ENCODE measurements at regions not wholly inside any gene's neighbourhood (a gene's known extent, or its start where the extent isn't known, plus 50 kb on each side); places are given as distances from the start of the nearest gene placed in this dataset.

DNA sequence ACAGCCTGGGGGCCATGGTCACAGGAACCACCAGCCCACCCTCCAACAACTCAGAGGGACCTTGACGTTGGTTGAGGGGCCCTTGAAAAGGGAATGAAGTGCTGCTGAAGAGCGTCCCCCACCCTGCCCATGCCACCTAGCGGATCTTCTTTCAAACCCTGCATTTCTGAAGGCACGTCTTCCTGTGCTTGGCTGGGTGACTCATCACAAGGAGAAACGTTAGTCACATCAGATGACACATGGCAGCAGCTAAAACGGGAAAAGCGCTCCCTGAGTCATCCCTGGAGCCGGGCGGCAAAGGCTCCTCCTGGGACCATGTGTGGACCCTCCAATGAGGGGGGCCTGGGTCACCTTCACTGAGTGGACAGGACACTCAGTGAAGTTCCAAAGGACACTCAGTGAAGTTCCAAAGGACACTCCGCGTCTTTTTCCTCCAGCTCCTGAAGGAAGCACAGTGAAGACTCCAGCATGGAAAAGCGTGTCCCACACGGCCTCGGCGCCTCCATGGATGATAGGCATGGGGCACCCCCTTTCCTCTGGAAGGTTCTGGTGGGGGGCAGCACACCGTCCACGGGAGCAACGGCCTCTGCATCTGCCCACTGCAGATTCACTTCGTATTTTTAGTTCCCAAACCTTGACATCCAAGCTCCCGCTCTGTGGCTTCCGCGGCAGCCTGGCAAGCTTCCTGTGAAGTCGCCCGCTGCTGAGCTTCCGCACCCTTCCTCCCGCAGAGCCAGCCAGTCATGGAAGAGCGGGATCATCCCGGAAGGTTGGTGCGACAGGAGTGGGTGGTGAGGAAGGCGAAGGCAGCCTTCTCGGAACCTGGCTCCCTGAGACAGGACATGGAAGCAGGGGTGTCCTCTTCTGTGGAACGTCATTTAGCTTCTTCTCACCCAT lies 383.4 kb downstream of the VRK1 start:
- TF ChIP-seq, protein P1, sequence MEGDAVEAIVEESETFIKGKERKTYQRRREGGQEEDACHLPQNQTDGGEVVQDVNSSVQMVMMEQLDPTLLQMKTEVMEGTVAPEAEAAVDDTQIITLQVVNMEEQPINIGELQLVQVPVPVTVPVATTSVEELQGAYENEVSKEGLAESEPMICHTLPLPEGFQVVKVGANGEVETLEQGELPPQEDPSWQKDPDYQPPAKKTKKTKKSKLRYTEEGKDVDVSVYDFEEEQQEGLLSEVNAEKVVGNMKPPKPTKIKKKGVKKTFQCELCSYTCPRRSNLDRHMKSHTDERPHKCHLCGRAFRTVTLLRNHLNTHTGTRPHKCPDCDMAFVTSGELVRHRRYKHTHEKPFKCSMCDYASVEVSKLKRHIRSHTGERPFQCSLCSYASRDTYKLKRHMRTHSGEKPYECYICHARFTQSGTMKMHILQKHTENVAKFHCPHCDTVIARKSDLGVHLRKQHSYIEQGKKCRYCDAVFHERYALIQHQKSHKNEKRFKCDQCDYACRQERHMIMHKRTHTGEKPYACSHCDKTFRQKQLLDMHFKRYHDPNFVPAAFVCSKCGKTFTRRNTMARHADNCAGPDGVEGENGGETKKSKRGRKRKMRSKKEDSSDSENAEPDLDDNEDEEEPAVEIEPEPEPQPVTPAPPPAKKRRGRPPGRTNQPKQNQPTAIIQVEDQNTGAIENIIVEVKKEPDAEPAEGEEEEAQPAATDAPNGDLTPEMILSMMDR (IDR thresholded peaks at IDR 0.05; ENCODE audit: insufficient read depth, low read length), result no peak
- TF ChIP-seq POLR2AphosphoS5 (IDR thresholded peaks at IDR 0.05; ENCODE audit: low read depth), result no peak
- no peak for TF ChIP-seq GABPA (IDR thresholded peaks at IDR 0.05; ENCODE audit: low read depth)
- TF ChIP-seq, protein P2, sequence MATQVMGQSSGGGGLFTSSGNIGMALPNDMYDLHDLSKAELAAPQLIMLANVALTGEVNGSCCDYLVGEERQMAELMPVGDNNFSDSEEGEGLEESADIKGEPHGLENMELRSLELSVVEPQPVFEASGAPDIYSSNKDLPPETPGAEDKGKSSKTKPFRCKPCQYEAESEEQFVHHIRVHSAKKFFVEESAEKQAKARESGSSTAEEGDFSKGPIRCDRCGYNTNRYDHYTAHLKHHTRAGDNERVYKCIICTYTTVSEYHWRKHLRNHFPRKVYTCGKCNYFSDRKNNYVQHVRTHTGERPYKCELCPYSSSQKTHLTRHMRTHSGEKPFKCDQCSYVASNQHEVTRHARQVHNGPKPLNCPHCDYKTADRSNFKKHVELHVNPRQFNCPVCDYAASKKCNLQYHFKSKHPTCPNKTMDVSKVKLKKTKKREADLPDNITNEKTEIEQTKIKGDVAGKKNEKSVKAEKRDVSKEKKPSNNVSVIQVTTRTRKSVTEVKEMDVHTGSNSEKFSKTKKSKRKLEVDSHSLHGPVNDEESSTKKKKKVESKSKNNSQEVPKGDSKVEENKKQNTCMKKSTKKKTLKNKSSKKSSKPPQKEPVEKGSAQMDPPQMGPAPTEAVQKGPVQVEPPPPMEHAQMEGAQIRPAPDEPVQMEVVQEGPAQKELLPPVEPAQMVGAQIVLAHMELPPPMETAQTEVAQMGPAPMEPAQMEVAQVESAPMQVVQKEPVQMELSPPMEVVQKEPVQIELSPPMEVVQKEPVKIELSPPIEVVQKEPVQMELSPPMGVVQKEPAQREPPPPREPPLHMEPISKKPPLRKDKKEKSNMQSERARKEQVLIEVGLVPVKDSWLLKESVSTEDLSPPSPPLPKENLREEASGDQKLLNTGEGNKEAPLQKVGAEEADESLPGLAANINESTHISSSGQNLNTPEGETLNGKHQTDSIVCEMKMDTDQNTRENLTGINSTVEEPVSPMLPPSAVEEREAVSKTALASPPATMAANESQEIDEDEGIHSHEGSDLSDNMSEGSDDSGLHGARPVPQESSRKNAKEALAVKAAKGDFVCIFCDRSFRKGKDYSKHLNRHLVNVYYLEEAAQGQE (IDR thresholded peaks at IDR 0.05; ENCODE audit: insufficient replicate concordance, low read depth), result no peak
